ENCODE measurements at regions not wholly inside any gene's neighbourhood (a gene's known extent, or its start where the extent isn't known, plus 50 kb on each side); places are given as distances from the start of the nearest gene placed in this dataset.
A peak's percentile ranks its signal among the peaks of the same experiment; 100 is the strongest.

DNA sequence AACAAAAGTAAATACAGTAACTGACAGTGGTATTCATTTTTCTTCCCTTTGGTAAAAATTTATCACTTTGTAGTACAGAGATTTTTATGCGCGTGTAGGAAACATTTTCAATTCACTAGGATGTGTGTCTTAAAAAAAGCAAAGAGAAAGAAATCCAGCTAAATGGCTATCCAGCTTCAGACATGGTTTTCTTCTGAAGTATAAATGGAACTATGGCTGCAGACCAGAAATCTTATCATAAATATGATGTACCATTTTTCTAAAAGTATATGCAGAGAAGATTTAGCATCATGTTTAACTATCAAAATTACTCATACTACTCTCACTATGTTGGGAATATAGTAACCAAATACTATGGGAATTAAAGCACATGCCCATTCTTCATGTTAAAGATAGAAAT lies 328.4 kb upstream of the SMIM30 start:
- no peak for DNase-seq

DNA sequence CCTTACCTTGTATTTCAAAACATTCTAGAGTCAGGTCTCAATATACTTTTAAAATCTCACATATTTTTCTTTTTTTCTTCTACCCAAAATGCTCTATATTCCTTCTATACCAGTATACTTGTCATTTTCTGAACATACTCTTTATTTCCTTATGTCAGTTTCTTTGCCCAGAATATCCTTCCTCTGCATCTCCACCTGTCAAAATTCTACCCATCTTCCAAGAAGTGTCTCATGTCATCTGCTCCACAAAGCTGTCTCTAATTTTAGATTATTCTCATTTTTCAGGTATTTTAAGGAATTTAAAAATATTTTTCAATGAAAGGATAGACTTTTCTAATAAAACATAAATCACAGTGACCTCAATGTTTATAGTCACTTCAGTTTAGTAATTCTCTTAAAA lies 328.0 kb upstream of the SMIM30 start:
- DNase-seq, result no peak

DNA sequence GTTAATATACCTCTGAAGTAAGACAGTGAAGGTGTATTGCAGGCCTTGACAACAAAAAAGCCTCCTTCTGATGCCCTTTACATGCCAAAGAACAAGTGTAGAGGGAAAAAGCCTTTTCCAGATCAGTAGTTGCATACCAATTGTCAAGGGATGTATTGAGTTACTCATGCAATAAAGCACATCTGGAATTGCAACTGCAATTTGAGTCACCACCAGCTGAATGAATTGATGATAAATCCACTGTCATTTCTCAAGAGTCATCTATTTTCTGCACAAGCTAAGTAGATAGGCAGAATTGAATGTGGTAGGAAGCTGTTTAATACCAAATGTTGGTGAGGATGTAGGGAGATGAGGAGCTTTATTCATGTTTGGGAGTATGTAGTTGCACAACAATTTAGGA lies 325.9 kb upstream of the SMIM30 start:
- no peak for DNase-seq

- no peak for DNase-seq
Observed at GRCh38 chr7:113440173-113440572, 321.8 kb upstream of the SMIM30 start.

- DNase-seq, result no peak
Observed at GRCh38 chr7:113431406-113431805, 313.1 kb upstream of the SMIM30 start.

GRCh38 chr7:113424185-113424817 lies 305.9 kb upstream of the SMIM30 start:
- no peak for DNase-seq

- peak; percentile 80 for DNase-seq
Observed at GRCh38 chr7:113421696-113422330, 303.5 kb upstream of the SMIM30 start.

GRCh38 chr7:113414401-113415035 lies 296.2 kb upstream of the SMIM30 start:
- no peak for DNase-seq

- no peak for DNase-seq
Observed at GRCh38 chr7:113412410-113412809, 294.1 kb upstream of the SMIM30 start.

GRCh38 chr7:113410796-113411195 lies 292.4 kb upstream of the SMIM30 start:
- no peak for DNase-seq

- no peak for DNase-seq
Observed at GRCh38 chr7:113408999-113409398, 290.6 kb upstream of the SMIM30 start.

DNA sequence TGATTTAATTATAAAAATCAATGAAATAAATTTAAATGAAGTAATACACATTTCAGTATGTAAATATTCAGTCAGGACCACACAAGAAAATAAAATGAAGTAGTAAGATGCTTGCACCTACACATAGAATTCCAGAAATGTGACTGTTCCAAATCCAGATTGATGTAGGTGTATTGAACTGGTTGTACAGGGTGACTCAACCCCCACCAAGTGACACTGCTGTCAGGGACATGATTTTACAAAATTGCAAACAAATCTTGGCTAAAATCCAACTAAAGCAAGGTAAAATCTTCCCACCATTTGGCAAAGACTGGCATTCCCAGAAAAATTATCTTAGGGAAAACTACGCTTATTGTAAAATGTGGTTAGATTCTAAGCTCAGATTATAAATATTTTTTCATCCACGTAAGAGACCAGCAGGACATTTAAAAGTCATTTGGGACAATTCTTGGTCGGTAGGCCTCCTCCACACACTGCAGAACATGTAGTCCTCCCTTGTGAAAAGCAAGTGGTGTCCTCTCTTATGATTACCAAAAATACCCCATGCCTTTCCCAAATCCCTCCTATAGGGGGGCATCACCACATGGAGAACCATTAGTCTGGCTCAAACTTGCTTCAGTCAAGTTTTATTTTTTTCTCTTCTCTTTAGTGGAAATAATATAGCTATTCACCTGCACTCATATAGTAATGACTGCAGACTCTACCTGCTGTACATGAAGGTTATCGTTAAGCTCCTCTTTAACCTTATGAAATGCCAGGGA lies 287.1 kb upstream of the SMIM30 start:
- no peak for DNase-seq

DNA sequence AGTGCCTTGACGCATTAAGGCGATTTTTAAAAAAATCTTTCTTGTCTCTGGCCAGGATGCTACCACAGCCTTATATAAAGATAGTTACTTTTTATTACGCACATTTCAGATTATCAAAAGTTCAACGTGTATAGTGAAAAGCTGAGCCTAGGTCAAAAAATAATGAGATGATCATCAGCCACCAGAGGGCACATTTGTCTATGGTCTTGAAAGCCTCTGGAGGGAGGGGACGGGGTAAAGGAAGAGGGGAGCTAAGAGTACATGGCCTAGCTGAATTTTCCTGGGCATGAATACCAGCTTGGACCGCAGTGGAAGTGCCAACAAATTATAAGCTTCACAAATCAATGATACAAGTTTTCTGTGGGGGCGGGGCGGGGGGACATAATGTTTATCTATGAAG lies 285.9 kb upstream of the SMIM30 start:
- no peak for DNase-seq

DNA sequence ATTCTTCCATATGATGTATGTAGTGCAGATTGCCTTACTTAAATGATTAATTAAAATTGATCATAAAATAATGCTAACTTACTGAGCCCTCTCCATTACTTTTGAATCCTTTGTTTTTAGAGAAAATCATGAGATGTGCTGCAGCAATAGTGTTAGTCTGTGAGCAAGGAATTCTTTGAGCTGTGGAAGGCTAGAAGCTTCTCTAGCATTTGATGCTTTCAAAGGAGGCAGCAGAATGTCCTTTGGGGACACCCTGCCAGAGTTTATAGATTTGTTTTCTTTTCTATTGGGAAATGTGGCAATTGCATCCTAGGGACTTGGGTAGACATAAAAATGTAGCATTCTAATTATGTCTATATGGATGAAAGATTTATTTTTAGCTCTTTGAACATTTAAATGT lies 284.1 kb upstream of the SMIM30 start:
- DNase-seq, result no peak

GRCh38 chr7:113402005-113402404 lies 283.7 kb upstream of the SMIM30 start:
- DNase-seq, result no peak

GRCh38 chr7:113394856-113395255 lies 276.5 kb upstream of the SMIM30 start:
- DNase-seq, result no peak

DNA sequence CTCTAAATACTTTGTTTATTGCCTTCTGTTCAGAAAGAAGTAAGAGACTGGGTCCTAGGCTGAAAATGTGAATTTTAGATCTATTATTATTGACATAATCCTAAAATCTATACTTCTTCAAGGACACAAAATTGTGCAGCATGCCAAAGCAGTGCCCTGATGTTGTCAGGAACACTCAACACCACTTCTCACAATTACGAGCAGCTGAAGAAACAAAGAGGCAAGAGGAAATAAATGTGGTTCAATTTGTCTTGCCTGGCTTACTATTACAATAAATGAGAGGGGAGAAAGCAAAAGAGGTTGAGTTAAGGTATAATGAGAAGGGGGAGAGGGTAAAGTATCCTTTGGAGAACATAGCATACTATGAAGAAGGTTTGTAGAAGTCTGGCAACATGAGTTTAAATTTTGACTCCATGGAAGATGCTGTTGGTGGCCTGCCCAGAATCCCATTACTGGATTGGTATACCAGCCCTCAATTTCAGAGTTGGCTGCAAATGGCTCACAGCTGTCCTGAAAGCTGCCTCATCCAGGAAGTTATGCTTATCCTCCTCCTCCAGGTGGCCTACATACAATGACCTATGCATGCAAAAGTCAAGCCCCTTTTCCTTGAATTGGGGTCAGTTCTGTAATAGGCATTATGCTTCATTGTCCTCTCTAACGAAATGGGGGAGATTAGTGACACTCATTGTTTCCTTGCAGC lies 274.6 kb upstream of the SMIM30 start:
- no peak for DNase-seq

- DNase-seq, result no peak
Observed at GRCh38 chr7:113392421-113392820, 274.1 kb upstream of the SMIM30 start.

- no peak for DNase-seq
Observed at GRCh38 chr7:113389112-113389646, 270.8 kb upstream of the SMIM30 start.

DNA sequence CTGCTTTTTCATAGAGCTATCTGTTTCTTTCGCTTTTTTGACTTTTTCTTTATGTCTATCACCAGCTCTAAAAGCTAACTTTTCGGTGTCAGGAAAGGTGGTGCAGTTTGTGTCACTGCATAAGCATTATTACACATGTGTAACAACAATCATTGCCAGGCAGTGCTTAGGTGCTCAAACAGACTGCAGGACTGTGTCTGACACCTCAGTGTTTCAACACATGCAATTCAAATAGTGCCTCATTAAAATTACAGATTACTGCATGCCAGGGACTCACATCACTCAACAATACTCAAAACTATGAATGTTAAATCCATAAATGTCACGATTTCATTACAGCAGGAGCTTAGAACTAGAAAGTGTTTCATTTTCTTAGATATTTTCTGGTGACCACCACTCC lies 265.3 kb upstream of the SMIM30 start:
- no peak for DNase-seq

GRCh38 chr7:113379746-113380145 lies 261.4 kb upstream of the SMIM30 start:
- no peak for DNase-seq

- DNase-seq, result no peak
Observed at GRCh38 chr7:113374955-113375354, 256.6 kb upstream of the SMIM30 start.

- no peak for DNase-seq
Observed at GRCh38 chr7:113373863-113374262, 255.5 kb upstream of the SMIM30 start.
